A673 (cell line): ENCODE measurements at regions not wholly inside any gene's neighbourhood (a gene's known extent, or its start where the extent isn't known, plus 50 kb on each side); places are given as distances from the start of the nearest gene placed in this dataset.

Source experiments
- BruUV-seq: library from RNA; stranded (reverse); fragments of 400-500 nt; replicated peaks from 2 replicates; lab custom pipeline; 2021; lab: Mats Ljungman, UMichigan
- CTCF ChIA-PET: fragments of 300-600 bp; sonication (Branson Sonifier 250); formaldehyde crosslinking; loops from one replicate; lab custom pipeline; 2022; ENCODE audit warnings: antibody characterized with exemption; lab: Charles Lee
- POLR2A ChIA-PET: fragments of 300-600 bp; sonication (Branson Sonifier 250); formaldehyde crosslinking; loops from one replicate; lab custom pipeline; 2022; ENCODE audit warnings: antibody characterized with exemption; ENCODE audit not compliant: low non-redundant PET; lab: Charles Lee
- DNase-seq: peaks from one replicate; pipeline ENCODE4 v3.0.0-alpha.2; 2015; ENCODE audit warnings: low spot score
- H3K27ac ChIP-seq: fragments of 200-600 bp; sonication (generic); 2 replicates; pipeline ENCODE4 v1.5.1; 2016; ENCODE audit warnings: mixed run types, low read depth, mild to moderate bottlenecking, mixed read lengths, antibody characterized with exemption, low read length; ENCODE audit not compliant: poor library complexity, severe bottlenecking
- H3K27me3 ChIP-seq: fragments of 200-600 bp; sonication (generic); replicated peaks from 2 replicates; pipeline ENCODE4 v1.6.1; 2017; ENCODE audit warnings: mixed run types, low read depth, mild to moderate bottlenecking, mixed read lengths, antibody characterized with exemption, low read length; ENCODE audit not compliant: insufficient read depth, poor library complexity
- H3K36me3 ChIP-seq: fragments of 200-600 bp; sonication (generic); 2 replicates; pipeline ENCODE4 v1.6.1; 2016; ENCODE audit warnings: mixed run types, mild to moderate bottlenecking, mixed read lengths, antibody characterized with exemption, low read length; ENCODE audit not compliant: insufficient read depth, poor library complexity, severe bottlenecking
- H3K4me1 ChIP-seq: fragments of 200-600 bp; sonication (generic); 2 replicates; pipeline ENCODE4 v1.6.1; 2017; ENCODE audit warnings: mixed run types, mild to moderate bottlenecking, mixed read lengths, antibody characterized with exemption, low read length; ENCODE audit not compliant: insufficient read depth, poor library complexity, severe bottlenecking
- H3K4me3 ChIP-seq: fragments of 200-600 bp; sonication (generic); 2 replicates; pipeline ENCODE4 v1.5.1; 2016; ENCODE audit warnings: low read depth, mixed run types, mild to moderate bottlenecking, mixed read lengths, low read length; ENCODE audit not compliant: poor library complexity, severe bottlenecking
- H3K9me3 ChIP-seq: fragments of 200-600 bp; sonication (generic); 2 replicates; pipeline ENCODE4 v1.6.1; 2016; ENCODE audit warnings: mixed run types, low read depth, mild to moderate bottlenecking, mixed read lengths, antibody characterized with exemption, low read length; ENCODE audit not compliant: poor library complexity, severe bottlenecking
- CTCF ChIP-seq: fragments of 300-800, 200-600 bp; sonication (generic); conservative IDR thresholded peaks from 2 replicates; pipeline ENCODE4 v1.5.1; 2017; ENCODE audit warnings: low read depth, mild to moderate bottlenecking, antibody characterized with exemption, low read length, moderate library complexity, mixed read lengths
- EZH2 ChIP-seq: fragments of 200-600 bp; sonication (generic); IDR thresholded peaks from 2 replicates; pipeline ENCODE4 v1.6.1; 2017; ENCODE audit warnings: borderline replicate concordance, low read depth, mild to moderate bottlenecking, mixed read lengths, antibody characterized with exemption, low read length; ENCODE audit not compliant: poor library complexity, severe bottlenecking
- intact Hi-C: fragments of 100-400 bp; cut with micrococcal nuclease; formaldehyde crosslinking; loops from one replicate; pipeline ENCODE4 v1.10.0; 2022; ENCODE audit not compliant: unreplicated experiment

DNA sequence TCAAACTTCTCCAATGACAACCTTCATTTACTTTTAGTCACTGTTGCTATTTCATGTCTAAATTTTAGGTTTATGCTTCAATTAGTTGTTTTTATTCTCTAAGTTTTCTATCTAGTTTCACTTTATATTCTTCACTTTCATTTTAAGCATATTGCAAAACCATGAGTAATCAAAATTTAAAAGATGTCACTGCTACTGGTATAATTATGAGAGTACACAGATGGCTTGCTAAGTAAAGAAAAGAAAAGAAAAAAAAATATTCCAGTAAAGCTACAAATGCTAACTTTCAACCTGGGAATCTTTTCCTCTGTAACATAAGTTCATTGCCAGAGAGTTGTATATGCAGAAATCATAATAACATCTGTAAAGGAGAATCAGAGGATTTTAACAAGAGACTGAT, 1624.7 kb downstream of the PCDH9 start:
- Histone ChIP-seq H3K4me3 (no peak overlapping the region), H3K4me1 (no peaks in the 10 kb centered on the region), H3K36me3 (no peaks in the 10 kb centered on the region), H3K27ac (no peak overlapping the region), H3K9me3 (no peaks in the 10 kb centered on the region), H3K27me3 (no peaks in the 10 kb centered on the region)
- TF ChIP-seq EZH2 (no peak), CTCF (no peak)
- ChIA-PET POLR2A (no interaction called here), CTCF (no interaction called here)
- BruUV-seq: no TSS peak
- intact Hi-C loops: no loop called here
- DNase-seq: no peak

DNA sequence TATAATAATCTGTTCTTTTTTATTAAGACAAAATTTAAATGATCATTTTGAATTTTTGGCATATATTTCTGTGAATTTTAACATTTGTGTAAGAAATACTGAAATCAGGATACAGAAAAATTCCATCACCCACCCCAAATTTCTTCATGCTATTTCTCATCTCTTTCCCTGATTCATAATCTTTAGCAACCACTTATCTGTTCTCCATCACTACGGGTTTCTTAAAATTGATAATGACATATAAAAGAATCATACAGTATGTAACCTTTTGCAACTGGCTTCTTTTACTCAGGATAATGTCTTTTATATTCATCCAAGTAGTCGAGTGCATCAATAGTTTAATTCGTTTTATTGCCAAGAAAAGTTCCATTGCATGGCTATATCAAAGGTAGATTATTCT, 1627.0 kb downstream of the PCDH9 start:
- no peak for DNase-seq
- H3K36me3 ChIP-seq: no peaks in the 10 kb centered on the region
- no TSS peak for BruUV-seq
- H3K4me3 ChIP-seq: no peak overlapping the region
- no peaks in the 10 kb centered on the region for H3K4me1 ChIP-seq
- no peak for TF ChIP-seq CTCF
- no peak overlapping the region for H3K27ac ChIP-seq
- no peaks in the 10 kb centered on the region for H3K27me3 ChIP-seq
- ChIA-PET CTCF (no interaction called here), POLR2A (no interaction called here)
- H3K9me3 ChIP-seq: no peaks in the 10 kb centered on the region
- intact Hi-C loops: no loop called here

GRCh38 chr13:65601855-65602254, 1628.3 kb downstream of the PCDH9 start:
- POLR2A ChIA-PET: no interaction called here
- H3K4me3 ChIP-seq: no peak overlapping the region
- DNase-seq: no peak
- H3K27me3 ChIP-seq: no peaks in the 10 kb centered on the region
- no peaks in the 10 kb centered on the region for H3K9me3 ChIP-seq
- no peak for TF ChIP-seq CTCF
- TF ChIP-seq EZH2: no peak
- no peak overlapping the region for H3K27ac ChIP-seq
- no TSS peak for BruUV-seq
- no peaks in the 10 kb centered on the region for H3K36me3 ChIP-seq
- no peaks in the 10 kb centered on the region for H3K4me1 ChIP-seq
- intact Hi-C loops: no loop called here
- CTCF ChIA-PET: no interaction called here
